ENCODE measurements at regions not wholly inside any gene's neighbourhood (a gene's known extent, or its start where the extent isn't known, plus 50 kb on each side); places are given as distances from the start of the nearest gene placed in this dataset.

DNA sequence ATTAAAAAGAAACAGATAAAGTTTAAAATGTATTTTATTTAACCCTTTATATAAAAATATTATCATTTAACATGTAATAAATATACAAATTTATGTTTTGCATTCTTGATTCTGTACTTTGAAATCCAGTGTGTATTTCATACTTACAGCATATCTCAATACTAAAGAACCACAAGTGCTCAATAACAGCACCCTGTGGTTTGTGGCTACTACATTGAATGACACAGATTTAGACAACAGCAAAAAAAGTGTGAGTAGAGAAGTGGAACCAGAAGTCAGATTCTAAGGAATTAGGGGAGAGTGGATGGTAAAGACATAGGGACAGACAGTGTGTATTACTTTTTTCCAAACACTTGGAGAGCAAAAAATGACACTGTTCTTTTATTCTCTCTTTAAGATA, 524.5 kb downstream of the BMP2 start:
- DNase-seq (no peak), ATAC-seq (replicated peaks) (no peak)
- Mint-ChIP-seq H3K27me3 (no peaks in the 10 kb centered on the region), H3K4me1 (ENCODE audit: low read depth in 2 of 2) (no peaks in the 10 kb centered on the region), H3K36me3 (ENCODE audit: insufficient read depth) (no peaks in the 10 kb centered on the region), H3K27ac (no peak overlapping the region), H3K4me3 (no peak overlapping the region), H3K9me3 (peaks cover 6 to 16% of the 10 kb centered on the region in 2 donors)

DNA sequence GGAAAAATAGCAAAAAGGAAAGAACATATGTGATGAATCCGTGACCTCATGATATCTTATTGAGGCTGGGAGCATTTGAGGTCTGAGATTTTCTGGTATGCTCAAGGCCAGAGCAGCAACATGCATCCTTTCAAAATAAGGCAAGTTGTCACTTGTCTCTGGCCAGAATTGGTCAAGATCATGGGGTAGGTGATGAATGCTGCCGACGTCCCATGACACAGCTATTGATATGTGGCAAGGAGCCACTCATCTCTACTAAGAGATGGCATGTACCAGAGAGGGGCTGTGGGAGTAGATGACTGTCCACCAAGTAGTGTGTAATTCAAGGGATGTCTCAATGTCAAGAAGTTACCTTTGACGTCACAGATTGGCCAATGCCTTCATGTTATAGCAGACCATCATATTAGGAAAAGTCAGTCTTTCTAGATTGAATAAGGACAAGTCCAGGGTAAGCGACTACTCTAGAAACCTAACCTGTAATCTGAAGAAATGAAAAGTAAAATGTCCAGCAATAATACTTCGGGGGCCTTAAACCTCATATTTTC, 527.4 kb downstream of the BMP2 start:
- Mint-ChIP-seq H3K4me1 (ENCODE audit: low read depth in 2 of 2) (no peaks in the 10 kb centered on the region), H3K4me3 (no peak overlapping the region), H3K27ac (no peak overlapping the region), H3K36me3 (ENCODE audit: insufficient read depth) (no peaks in the 10 kb centered on the region), H3K27me3 (no peaks in the 10 kb centered on the region), H3K9me3 (peaks cover 3 to 28% of the 10 kb centered on the region in 2 donors)
- DNase-seq (no peak), ATAC-seq (replicated peaks) (no peak)

DNA sequence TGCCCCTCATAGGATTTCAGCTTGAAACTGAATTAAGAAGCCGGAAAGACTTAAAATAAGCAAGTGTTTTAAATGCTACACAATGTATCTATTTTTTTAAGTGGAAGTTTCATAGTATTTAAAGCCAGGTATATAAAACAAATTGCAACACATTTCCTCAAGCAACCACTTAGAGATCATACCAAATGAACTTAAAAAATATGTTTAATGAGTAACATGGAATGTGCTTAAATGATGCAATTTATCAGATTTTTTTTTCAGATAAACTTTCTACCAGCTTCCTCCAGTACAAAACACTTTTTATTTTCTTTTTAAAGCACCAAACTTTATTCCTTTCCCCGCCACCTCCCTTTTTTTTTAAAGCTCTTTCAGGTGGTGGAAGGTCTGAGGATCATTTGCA, 534.3 kb downstream of the BMP2 start:
- Mint-ChIP-seq H3K4me1 (ENCODE audit: low read depth in 2 of 2) (no peaks in the 10 kb centered on the region), H3K4me3 (no peak overlapping the region), H3K36me3 (ENCODE audit: insufficient read depth) (no peaks in the 10 kb centered on the region), H3K27me3 (no peaks in the 10 kb centered on the region), H3K27ac (no peak overlapping the region), H3K9me3 (peaks cover 5 to 13% of the 10 kb centered on the region in 2 donors)
- DNase-seq (no peak), ATAC-seq (replicated peaks) (no peak)

DNA sequence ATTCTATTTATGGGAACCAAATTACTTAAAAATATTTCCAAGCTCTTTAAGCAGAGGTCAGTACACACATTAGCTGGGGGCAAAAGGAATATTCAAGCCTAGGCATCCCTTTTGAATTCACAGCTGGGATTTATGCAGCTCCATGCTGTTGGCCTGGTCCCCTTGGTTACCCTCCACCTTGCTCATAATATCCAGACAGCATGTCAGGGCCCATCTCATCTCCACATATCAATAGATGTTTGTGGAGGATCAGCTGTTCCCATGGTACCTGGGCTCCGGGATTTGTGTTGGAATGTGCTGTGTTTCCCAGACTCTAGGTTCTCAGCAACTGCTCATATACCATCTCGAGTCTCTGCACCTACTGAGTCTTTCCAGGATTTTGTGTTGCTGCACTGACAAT, 534.8 kb downstream of the BMP2 start:
- no peak overlapping the region for H3K4me3 Mint-ChIP-seq
- no peaks in the 10 kb centered on the region for H3K4me1 Mint-ChIP-seq (ENCODE audit: low read depth in 2 of 2)
- no peaks in the 10 kb centered on the region for H3K27me3 Mint-ChIP-seq
- DNase-seq (no peak), ATAC-seq (replicated peaks) (no peak)
- no peak overlapping the region for H3K27ac Mint-ChIP-seq
- no peaks in the 10 kb centered on the region for H3K36me3 Mint-ChIP-seq (ENCODE audit: insufficient read depth)
- peaks cover 5 to 9% of the 10 kb centered on the region in 2 donors for H3K9me3 Mint-ChIP-seq

DNA sequence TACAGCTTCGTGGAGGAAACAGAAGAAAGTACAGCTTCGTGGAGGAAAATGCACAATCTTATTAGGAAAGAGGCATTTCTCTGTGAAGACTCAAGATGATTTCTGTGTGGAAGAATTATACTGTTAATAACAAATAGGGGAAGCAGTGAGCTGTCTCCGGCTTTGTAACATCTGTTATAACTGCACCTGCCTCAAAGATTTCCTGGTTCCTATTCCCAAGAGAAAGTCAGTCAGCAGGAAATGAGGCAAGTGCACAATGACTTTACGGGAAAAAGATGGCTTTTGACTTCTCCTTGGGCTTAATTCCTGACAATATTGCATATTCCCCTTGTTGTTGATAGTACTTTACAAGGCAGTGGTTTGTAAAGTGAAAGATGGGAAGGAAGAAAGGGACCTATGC, 538.5 kb downstream of the BMP2 start:
- Mint-ChIP-seq H3K27ac (no peak overlapping the region), H3K27me3 (no peaks in the 10 kb centered on the region), H3K4me3 (no peak overlapping the region), H3K36me3 (ENCODE audit: insufficient read depth) (no peaks in the 10 kb centered on the region), H3K4me1 (ENCODE audit: low read depth in 2 of 2) (no peaks in the 10 kb centered on the region), H3K9me3 (peaks cover 0 to 3% of the 10 kb centered on the region in 2 donors)
- DNase-seq (no peak), ATAC-seq (replicated peaks) (no peak)

DNA sequence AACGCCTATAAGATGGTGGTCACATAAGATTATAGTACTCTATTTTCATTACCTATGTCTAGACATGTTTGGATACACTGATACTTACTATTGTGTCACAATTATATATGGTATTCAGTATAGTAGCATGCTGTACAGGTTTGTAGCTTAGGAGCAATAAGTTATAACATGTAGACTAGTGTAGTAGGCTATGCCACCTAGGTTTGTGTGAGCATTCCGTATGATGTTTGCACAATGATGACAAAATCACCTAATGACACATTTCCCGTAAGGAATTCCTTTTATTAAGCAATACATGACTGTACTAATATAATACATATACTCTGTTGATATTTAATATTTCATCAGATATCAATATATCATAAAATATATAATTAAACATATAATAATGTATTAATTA, 540.7 kb downstream of the BMP2 start:
- ATAC-seq (replicated peaks) (no peak), DNase-seq (no peak)
- Mint-ChIP-seq H3K4me1 (ENCODE audit: low read depth in 2 of 2) (no peaks in the 10 kb centered on the region), H3K36me3 (ENCODE audit: insufficient read depth) (no peaks in the 10 kb centered on the region), H3K4me3 (no peak overlapping the region), H3K27me3 (no peaks in the 10 kb centered on the region), H3K9me3 (peaks cover 0 to 3% of the 10 kb centered on the region in 2 donors), H3K27ac (no peak overlapping the region)

DNA sequence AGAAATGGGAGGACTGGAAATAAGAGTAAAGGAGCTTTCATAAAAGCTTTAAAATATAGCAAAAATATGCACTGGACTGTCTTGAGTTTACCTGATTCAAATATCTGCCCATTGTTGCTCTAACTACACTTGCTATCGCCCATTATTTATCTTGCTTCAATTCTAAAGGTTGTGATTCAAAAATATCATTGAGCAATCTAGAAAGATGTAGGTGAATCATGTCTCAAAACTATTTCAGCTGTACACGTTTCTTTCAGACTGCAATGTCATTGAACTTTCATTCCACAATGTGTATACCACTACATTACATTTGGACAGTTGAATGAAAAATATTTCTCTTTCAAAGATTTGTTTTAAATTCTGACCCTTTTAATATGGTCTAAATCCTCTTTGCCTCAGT, 545.6 kb downstream of the BMP2 start:
- no peaks in the 10 kb centered on the region for H3K4me1 Mint-ChIP-seq (ENCODE audit: low read depth in 2 of 2)

DNA sequence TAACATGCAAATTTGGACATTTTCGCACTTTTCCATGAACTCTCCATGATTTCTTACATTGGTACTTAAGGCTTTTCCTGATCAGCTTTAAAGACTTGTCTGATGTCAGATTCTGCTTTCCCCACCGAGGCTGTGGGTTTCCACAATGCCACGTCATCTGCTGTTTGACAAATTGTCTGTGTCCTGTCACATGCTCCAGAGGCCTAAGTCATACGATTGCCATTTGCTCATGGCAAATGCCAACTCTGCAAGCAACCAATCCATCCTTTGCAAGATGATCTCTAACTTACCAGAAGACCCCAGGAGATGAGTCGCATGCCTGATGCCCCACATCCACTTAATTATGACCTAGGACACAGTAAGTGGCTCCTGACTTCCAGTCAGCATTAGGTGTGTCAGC, 556.5 kb downstream of the BMP2 start:
- no peaks in the 10 kb centered on the region for H3K36me3 Mint-ChIP-seq (ENCODE audit: insufficient read depth)
- H3K27ac Mint-ChIP-seq: no peak overlapping the region
- no peaks in the 10 kb centered on the region for H3K4me1 Mint-ChIP-seq (ENCODE audit: low read depth in 2 of 2)
- ATAC-seq (replicated peaks) (no peak), DNase-seq (no peak)
- no peaks in the 10 kb centered on the region for H3K27me3 Mint-ChIP-seq
- no peak overlapping the region for H3K4me3 Mint-ChIP-seq
- H3K9me3 Mint-ChIP-seq: peaks cover 17 to 25% of the 10 kb centered on the region in 2 donors

More for the DNA sequence above, 545.6 kb downstream of the BMP2 start:
- Mint-ChIP-seq H3K4me3 (no peak overlapping the region), H3K27ac (no peak overlapping the region), H3K9me3 (peaks cover 2 to 8% of the 10 kb centered on the region in 2 donors), H3K36me3 (ENCODE audit: insufficient read depth) (no peaks in the 10 kb centered on the region), H3K27me3 (no peaks in the 10 kb centered on the region)
- ATAC-seq (replicated peaks) (no peak), DNase-seq (no peak)

DNA sequence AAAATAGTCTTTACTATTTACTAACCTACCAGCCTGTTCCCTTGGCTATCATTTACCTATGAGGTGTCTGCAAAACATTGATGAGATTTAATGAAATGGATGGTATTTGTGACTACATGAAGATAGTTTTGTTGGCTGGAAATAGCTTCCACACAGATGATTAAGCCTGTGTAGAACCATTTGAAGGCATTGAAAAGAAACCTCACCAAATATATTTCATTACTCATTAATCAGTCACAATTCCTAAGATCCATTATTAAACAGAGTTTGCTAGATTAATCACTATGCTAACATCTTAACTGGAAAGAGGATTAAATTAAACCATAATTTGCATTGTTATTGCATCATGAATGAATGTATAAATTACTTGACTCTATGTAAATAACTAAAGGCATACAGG, 560.3 kb downstream of the BMP2 start:
- H3K27ac Mint-ChIP-seq: no peak overlapping the region
- DNase-seq: no peak
- H3K4me3 Mint-ChIP-seq: no peak overlapping the region
- H3K9me3 Mint-ChIP-seq: peaks cover 17 to 27% of the 10 kb centered on the region in 2 donors
- no peaks in the 10 kb centered on the region for H3K36me3 Mint-ChIP-seq (ENCODE audit: insufficient read depth)
- no peak for ATAC-seq (replicated peaks)
- H3K4me1 Mint-ChIP-seq (ENCODE audit: low read depth in 2 of 2): no peaks in the 10 kb centered on the region
- H3K27me3 Mint-ChIP-seq: no peaks in the 10 kb centered on the region

DNA sequence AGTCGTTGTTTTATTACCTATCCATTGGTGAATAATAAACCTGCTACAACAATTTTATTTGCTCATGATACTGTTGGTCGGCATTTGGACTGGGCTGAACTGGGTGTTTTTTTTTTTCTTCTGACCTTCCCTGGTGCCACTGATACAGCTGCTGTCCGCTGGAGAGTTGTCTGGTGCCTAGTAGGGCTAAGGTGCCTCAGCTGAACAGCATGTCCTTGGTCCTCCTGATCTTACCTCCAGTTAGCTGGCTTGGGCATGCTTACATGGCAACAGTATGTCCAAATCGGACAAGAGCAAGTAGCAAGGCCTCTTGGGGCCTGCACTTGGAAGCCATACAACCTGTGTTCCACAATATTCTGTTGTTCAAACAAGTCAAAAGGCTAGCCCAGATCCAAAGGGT, 563.4 kb downstream of the BMP2 start:
- no peak overlapping the region for H3K27ac Mint-ChIP-seq
- no peak overlapping the region for H3K4me3 Mint-ChIP-seq
- H3K27me3 Mint-ChIP-seq: no peaks in the 10 kb centered on the region
- H3K4me1 Mint-ChIP-seq (ENCODE audit: low read depth in 2 of 2): no peaks in the 10 kb centered on the region
- ATAC-seq (replicated peaks) (no peak), DNase-seq (no peak)
- peaks cover 20 to 26% of the 10 kb centered on the region in 2 donors for H3K9me3 Mint-ChIP-seq
- no peaks in the 10 kb centered on the region for H3K36me3 Mint-ChIP-seq (ENCODE audit: insufficient read depth)

DNA sequence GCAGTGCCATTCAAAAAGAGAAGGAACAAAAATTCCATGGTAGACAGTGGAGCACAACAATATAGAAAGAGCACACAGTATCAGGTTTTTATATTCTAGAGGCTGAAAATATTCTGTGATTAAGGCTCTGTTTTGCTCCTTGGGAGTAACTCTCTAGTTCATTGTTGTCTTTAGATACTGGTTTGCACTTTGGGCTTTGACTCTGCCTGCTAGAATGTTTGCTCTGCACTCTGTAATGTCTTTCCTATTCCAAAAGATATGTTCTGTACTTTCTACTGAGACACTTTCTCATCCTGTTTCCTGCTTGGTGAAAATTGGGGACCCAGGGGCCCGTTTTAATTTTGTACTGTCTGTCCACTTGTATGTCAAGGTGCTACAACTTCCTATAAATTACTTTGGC, 564.7 kb downstream of the BMP2 start:
- Mint-ChIP-seq H3K27ac (no peak overlapping the region), H3K9me3 (peaks cover 12 to 26% of the 10 kb centered on the region in 2 donors), H3K27me3 (no peaks in the 10 kb centered on the region), H3K4me1 (ENCODE audit: low read depth in 2 of 2) (no peaks in the 10 kb centered on the region), H3K36me3 (ENCODE audit: insufficient read depth) (no peaks in the 10 kb centered on the region), H3K4me3 (no peak overlapping the region)
- DNase-seq (no peak), ATAC-seq (replicated peaks) (no peak)

DNA sequence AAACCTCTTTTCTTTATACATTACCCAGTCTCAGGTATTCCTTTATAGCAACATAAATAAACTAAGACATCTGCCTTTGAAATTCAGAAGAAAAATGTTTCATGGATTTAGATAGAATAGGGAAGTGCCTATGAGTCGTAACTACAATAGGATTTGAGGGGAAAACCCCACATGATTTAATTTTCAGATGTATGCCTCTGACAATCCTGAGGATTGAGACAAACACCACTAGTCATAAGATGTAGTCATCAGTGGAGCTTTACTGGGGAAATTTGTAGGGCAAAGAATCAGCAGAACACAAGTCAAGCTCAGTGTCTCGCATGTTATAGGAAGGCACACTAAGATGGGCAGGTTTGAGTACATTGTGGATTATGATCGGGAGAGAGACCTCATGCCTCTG, 566.4 kb downstream of the BMP2 start:
- Mint-ChIP-seq H3K9me3 (peaks cover 12 to 26% of the 10 kb centered on the region in 2 donors), H3K27ac (no peak overlapping the region), H3K36me3 (ENCODE audit: insufficient read depth) (no peaks in the 10 kb centered on the region), H3K27me3 (no peaks in the 10 kb centered on the region), H3K4me3 (no peak overlapping the region), H3K4me1 (ENCODE audit: low read depth in 2 of 2) (no peaks in the 10 kb centered on the region)
- DNase-seq (no peak), ATAC-seq (replicated peaks) (no peak)

DNA sequence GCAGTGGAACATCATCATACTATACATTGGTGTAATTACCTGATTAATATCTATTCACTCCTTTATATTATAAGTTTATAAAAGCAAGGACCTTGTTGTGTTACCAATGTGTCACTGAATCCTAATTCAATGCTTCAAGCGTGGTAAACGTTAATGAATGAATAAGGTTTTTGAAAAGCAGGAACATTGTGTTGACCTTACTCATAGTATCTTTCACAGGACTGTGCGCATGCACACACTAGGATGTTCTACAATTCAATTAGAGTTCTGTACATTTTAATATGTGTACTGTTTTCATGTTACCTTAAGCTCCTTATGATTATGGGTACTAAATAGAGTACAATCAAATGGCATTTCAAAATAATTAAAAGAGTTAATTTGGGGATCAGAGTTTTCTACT, 578.5 kb downstream of the BMP2 start:
- Mint-ChIP-seq H3K9me3 (peaks cover under 1 to 12% of the 10 kb centered on the region in 2 donors), H3K36me3 (ENCODE audit: insufficient read depth) (no peaks in the 10 kb centered on the region), H3K27me3 (no peaks in the 10 kb centered on the region), H3K4me3 (no peak overlapping the region), H3K27ac (no peak overlapping the region), H3K4me1 (ENCODE audit: low read depth in 2 of 2) (no peaks in the 10 kb centered on the region)
- DNase-seq: no peak
- ATAC-seq (replicated peaks): no peak

DNA sequence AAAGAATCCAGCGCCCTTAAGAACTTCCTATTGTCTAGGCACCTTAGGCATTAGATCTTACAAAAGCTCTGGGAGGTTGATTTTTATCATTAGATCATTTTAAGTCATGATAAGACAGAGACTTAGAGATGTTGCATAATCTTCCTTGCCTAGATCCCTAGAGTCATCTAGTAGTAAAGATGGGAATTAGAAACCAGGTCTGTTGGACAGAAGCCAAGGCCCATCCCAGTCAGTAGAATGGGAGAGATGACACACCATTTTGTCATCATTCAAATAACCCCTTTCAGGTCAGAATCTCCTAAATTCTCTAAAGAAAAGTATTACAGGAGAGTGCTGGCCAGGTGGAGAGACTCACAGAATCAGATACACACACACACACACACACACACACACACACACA, 579.1 kb downstream of the BMP2 start:
- ATAC-seq (replicated peaks): no peak

DNA sequence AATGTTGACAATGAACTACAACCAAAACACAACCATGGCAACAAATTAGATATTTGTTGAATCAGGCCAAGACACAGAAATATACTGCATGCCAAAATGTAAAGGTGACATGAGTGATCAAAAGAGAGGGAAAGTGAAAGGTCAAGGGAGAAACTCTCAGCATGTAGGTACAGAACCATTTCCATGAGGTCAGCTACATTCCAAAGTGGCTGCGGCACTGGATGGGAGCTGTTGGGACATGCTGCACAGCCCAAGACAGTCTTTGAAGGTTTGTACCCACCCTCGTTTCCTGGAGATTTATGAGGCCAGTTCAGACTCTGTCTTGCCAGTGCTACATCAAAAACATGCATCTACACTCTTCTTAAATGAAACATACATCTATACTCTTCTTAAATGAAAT, 579.9 kb downstream of the BMP2 start:
- Mint-ChIP-seq H3K9me3 (peaks cover 3 to 12% of the 10 kb centered on the region in 2 donors), H3K27me3 (no peaks in the 10 kb centered on the region), H3K4me1 (ENCODE audit: low read depth in 2 of 2) (no peaks in the 10 kb centered on the region), H3K4me3 (no peak overlapping the region), H3K27ac (no peak overlapping the region), H3K36me3 (ENCODE audit: insufficient read depth) (no peaks in the 10 kb centered on the region)
- DNase-seq: no peak
- ATAC-seq (replicated peaks): no peak

More for the DNA sequence above, 579.1 kb downstream of the BMP2 start:
- Mint-ChIP-seq H3K27ac (no peak overlapping the region), H3K9me3 (peaks cover 3 to 12% of the 10 kb centered on the region in 2 donors), H3K4me3 (no peak overlapping the region), H3K4me1 (ENCODE audit: low read depth in 2 of 2) (no peaks in the 10 kb centered on the region), H3K27me3 (no peaks in the 10 kb centered on the region), H3K36me3 (ENCODE audit: insufficient read depth) (no peaks in the 10 kb centered on the region)
- no peak for DNase-seq

Measured in effector memory CD8-positive, alpha-beta T cell (primary cell).